Heart right ventricle (tissue), 16 donors: ENCODE measurements at regions not wholly inside any gene's neighbourhood (a gene's known extent, or its start where the extent isn't known, plus 50 kb on each side); places are given as distances from the start of the nearest gene placed in this dataset.
"Not testable (repeated sequence)": the region's sequence is repeated elsewhere in the genome, so short reads cannot be mapped to it uniquely, and the experiment has no call there.

ENCODE experiments used
- ATAC-seq, 8 donors: fragments of 200-7000 bp; cut with Tn5 transposase; one replicate each; pipeline ENCODE4 v1.9.1; 2020; ENCODE audit warnings: mild to moderate bottlenecking in 8 of 8, moderate library complexity in 8 of 8, moderate number of reproducible peaks in 1 of 8
- DNase-seq, 2 donors: peaks; one replicate each; pipeline ENCODE4 v3.0.0-alpha.2; 2020
- H3K27ac ChIP-seq, 10 donors: fragments of 200-600 bp; sonication (generic) in 2 of 10; one replicate each; pipeline versions ENCODE4 v1.5.0 to v1.8.0; 2020 to 2022; ENCODE audit warnings: mild to moderate bottlenecking in 3 of 10
- H3K27me3 ChIP-seq, 7 donors: fragments of 200-600 bp; one replicate each; pipeline ENCODE4 v1.8.0; 2021 to 2022; ENCODE audit warnings: mild to moderate bottlenecking in 2 of 7
- H3K36me3 ChIP-seq, 9 donors: fragments of 200-600 bp; sonication (generic) in 1 of 9; one replicate each; pipeline versions ENCODE4 v1.5.0 to v1.8.0; 2020 to 2022; ENCODE audit warnings: mild to moderate bottlenecking in 2 of 9
- H3K4me1 ChIP-seq, 9 donors: fragments of 200-600 bp; sonication (generic) in 1 of 9; one replicate each; pipeline versions ENCODE4 v1.5.0 to v1.8.0; 2020 to 2022; ENCODE audit warnings: mild to moderate bottlenecking in 4 of 9
- H3K4me3 ChIP-seq, 10 donors: fragments of 200-600 bp; sonication (generic) in 2 of 10; one replicate each; pipeline versions ENCODE4 v1.5.0 to v1.8.0; 2020 to 2022; ENCODE audit warnings: mild to moderate bottlenecking in 7 of 10, moderate library complexity in 2 of 10
- H3K9me3 ChIP-seq, 11 donors: fragments of 200-600 bp in 10 of 11; sonication (generic) in 2 of 11; one replicate each; pipeline versions ENCODE4 v1.5.0 to v1.8.0; 2013 to 2022; ENCODE audit warnings: mild to moderate bottlenecking in 2 of 11, control low read depth in 1 of 11, moderate library complexity in 1 of 11
- WGBS, 2 donors: extraction: QIAGEN DNeasy Blood & Tissue Kit; methylation state at CpG; one replicate each; pipeline ENCODE4 v1.1.7; 2013; ENCODE audit warnings: inconsistent platforms in 1 of 2; 5-methylcytosine and 5-hydroxymethylcytosine counted together
- intact Hi-C, 10 donors: fragments of 100-400 bp; cut with DNase I; formaldehyde crosslinking; loops; one replicate each; pipeline versions ENCODE4 v1.11.1 to v1.14.2; 2022
- TF ChIP-seq, protein P1 (sequence below), 9 donors: fragments of 200-600 bp; sonication (generic) in 2 of 9; IDR thresholded peaks; one replicate each; pipeline versions ENCODE4 v1.5.0 to v1.8.0; 2021 to 2022; ENCODE audit warnings: antibody characterized with exemption in 9 of 9, mild to moderate bottlenecking in 5 of 9, moderate library complexity in 1 of 9
- donor health status: Arrhythmogenic right ventricular cardiomyopathy.
- donor health status: ischemic (EF 13 %, LVEDD 7.1; RV severe dilation, severe dysfunction).
- donor health status: healthy with polysubstance abuse.
- donor health status: DM: no; HTN: yes; CAD: no.
- donor health status: DM: no; HTN: no; CAD: no.
- donor health status: ischemic (EF 25% LVEDD 6.9; RV normal size, moderate dysfunction).
- donor health status: ischemic (EF 25% LVEDD 5.7; RV mildly dilated, moderate dysfunction).
- donor health status: healthy.
- donor health status: DM: yes; HTN: yes; CAD: no.
- donor health status: Ischemic cardiomyopathy.
- donor health status: ischemic (EF 35%, LVEDD 5.7; RV mildly dilated, moderate dysfunction).
- donor health status: nonischemic (EF 11% LVEDD 7.7; RV severe dilation, severe dysfunction).
- donor health status: DM: yes; HTN: yes; CAD: no.
- donor health status: PGD.
- donor health status: ischemic (EF 29% LVEDD 5.4; RV normal size, mild dysfunction).
- donor health status: nonischemic (EF 23%, LVEDD 6.1; RV moderate dilation, normal function).

DNA sequence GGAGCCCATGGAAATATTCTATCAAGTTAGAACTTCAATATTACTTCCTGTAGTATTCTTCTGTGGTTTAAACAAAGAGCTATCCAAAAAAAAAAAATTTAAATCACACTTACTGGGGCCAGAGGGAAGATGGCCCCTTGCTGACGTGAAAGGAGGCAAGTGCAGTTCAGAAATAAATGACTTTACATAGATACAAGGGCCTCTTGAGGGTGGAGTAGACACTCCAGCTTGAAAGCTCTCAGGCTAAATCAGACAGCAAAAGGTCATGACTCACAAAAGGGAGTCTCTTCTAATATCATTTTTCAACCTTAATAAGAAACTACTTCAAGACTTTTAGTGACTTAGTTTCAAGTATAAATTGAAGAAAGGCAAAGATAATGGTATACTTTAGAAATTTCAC lies 1160.3 kb downstream of the FAM181B start:
- Histone ChIP-seq H3K9me3 (no peaks in the 10 kb centered on the region), H3K4me3 (no peak overlapping the region), H3K27me3 (no peaks in the 10 kb centered on the region), H3K27ac (no peak overlapping the region), H3K4me1 (no peaks in the 10 kb centered on the region), H3K36me3 (no peaks in the 10 kb centered on the region)
- WGBS, 2 donors, result 39 to 53% methylated on average over 1 of the region's 1 CpG
- ATAC-seq (no peak), DNase-seq (no peak)
- intact Hi-C loops, result no loop called here
- TF ChIP-seq, protein P1, sequence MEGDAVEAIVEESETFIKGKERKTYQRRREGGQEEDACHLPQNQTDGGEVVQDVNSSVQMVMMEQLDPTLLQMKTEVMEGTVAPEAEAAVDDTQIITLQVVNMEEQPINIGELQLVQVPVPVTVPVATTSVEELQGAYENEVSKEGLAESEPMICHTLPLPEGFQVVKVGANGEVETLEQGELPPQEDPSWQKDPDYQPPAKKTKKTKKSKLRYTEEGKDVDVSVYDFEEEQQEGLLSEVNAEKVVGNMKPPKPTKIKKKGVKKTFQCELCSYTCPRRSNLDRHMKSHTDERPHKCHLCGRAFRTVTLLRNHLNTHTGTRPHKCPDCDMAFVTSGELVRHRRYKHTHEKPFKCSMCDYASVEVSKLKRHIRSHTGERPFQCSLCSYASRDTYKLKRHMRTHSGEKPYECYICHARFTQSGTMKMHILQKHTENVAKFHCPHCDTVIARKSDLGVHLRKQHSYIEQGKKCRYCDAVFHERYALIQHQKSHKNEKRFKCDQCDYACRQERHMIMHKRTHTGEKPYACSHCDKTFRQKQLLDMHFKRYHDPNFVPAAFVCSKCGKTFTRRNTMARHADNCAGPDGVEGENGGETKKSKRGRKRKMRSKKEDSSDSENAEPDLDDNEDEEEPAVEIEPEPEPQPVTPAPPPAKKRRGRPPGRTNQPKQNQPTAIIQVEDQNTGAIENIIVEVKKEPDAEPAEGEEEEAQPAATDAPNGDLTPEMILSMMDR (IDR thresholded peaks at IDR 0.05), result no peak

DNA sequence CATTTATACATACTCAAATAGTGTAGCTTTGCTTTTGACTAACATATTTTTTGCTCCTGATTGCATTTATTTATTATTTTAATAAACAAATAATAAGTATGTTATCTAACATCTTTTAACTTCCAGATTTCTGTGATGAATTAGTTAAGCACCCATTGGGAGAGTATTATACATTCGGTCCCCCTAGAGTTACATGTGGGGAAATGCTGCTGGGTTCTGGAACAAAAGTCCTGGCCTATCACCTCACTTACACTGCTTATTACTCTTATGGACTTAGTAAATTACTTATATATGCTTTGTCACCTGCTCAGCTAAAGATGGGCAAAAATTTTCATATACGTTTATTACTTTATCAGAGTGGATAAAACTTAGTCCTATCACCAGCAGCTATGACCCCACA lies 1163.0 kb downstream of the FAM181B start:
- Histone ChIP-seq H3K9me3 (no peaks in the 10 kb centered on the region), H3K4me1 (no peaks in the 10 kb centered on the region), H3K27ac (no peak overlapping the region), H3K4me3 (no peak overlapping the region), H3K36me3 (no peaks in the 10 kb centered on the region), H3K27me3 (no peaks in the 10 kb centered on the region)
- WGBS, 2 donors, result 74 to 79% methylated on average over 2 of the region's 2 CpGs
- ATAC-seq (no peak), DNase-seq (no peak)
- intact Hi-C loops, result no loop called here
- TF ChIP-seq, protein P1 (IDR thresholded peaks at IDR 0.05), result no peak

DNA sequence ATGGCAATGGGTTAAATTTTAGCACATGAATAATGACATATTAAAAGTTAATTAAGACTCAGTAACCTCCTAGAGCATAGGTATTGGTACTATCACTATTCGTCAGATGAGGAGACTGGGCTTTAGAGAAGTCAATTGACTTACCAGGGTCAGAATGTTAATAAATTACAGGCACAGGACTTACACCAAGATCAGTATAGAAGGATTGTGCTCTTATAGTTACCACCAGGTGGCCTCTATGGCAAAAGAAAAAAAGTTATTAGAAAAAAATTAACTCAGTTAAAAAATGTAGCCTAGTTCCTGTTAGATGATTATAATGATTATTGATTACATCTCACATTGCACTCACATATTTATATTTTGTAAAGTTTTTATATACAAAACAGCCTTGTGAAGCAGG lies 1163.7 kb downstream of the FAM181B start:
- Histone ChIP-seq H3K4me3 (no peak overlapping the region), H3K27ac (no peak overlapping the region), H3K27me3 (no peaks in the 10 kb centered on the region), H3K9me3 (no peaks in the 10 kb centered on the region), H3K36me3 (no peaks in the 10 kb centered on the region), H3K4me1 (no peaks in the 10 kb centered on the region)
- TF ChIP-seq, protein P1 (IDR thresholded peaks at IDR 0.05), result no peak
- intact Hi-C loops, result no loop called here
- ATAC-seq, result no peak
- 45 to 97% methylated on average over 1 of the region's 1 CpG for WGBS, 2 donors
- no peak for DNase-seq

DNA sequence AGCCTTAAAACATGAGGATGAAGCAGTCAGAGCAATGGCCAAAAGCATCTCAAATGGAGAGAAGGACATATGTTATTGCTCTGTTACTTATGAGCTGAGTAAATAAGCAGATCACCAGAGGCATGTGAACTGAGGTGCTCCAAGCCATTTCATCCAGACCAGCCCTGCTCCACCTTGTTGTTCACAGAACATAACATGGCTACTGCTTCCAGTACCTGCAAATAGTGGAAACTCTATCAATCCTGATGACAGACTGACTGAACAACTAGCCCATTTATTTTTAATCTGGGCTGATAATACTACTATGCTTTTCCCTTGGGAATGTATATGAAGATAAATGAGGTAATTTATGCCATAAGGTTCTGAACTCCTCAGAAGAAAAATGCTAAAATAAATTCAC lies 1164.7 kb downstream of the FAM181B start:
- Histone ChIP-seq H3K4me3 (no peak overlapping the region), H3K36me3 (no peaks in the 10 kb centered on the region), H3K9me3 (no peaks in the 10 kb centered on the region), H3K4me1 (no peaks in the 10 kb centered on the region), H3K27me3 (no peaks in the 10 kb centered on the region), H3K27ac (no peak overlapping the region)
- TF ChIP-seq, protein P1 (IDR thresholded peaks at IDR 0.05), result no peak
- DNase-seq (no peak), ATAC-seq (no peak)
- intact Hi-C loops, result no loop called here

DNA sequence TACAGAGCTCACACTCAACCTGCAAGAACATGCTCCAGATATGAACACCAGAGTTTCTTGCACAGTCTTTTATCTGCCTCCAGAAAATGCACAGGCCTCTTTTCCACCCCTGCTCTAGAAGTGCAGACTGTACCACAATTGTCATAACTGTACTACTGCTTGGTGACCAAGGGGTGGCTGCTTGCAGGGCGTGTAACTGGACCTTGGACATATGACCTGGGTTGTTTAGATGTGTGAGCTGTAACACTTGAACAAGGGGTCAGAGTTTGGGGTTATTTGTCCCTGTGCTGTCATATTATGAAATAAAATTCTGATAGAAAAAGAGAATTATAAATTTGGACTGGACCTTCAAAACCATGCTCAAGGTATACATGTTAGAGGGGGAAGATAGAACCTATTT lies 1185.5 kb downstream of the FAM181B start:
- H3K27ac ChIP-seq, result no peak overlapping the region
- H3K36me3 ChIP-seq, result no peaks in the 10 kb centered on the region
- no peaks in the 10 kb centered on the region for H3K27me3 ChIP-seq
- H3K9me3 ChIP-seq, result no peaks in the 10 kb centered on the region
- TF ChIP-seq, protein P1 (IDR thresholded peaks at IDR 0.05), result no peak
- ATAC-seq (no peak), DNase-seq (no peak)
- H3K4me1 ChIP-seq, result no peaks in the 10 kb centered on the region
- intact Hi-C loops, result no loop called here
- H3K4me3 ChIP-seq, result no peak overlapping the region
- WGBS, 2 donors, result 81% methylated on average over 1 of the region's 1 CpG

DNA sequence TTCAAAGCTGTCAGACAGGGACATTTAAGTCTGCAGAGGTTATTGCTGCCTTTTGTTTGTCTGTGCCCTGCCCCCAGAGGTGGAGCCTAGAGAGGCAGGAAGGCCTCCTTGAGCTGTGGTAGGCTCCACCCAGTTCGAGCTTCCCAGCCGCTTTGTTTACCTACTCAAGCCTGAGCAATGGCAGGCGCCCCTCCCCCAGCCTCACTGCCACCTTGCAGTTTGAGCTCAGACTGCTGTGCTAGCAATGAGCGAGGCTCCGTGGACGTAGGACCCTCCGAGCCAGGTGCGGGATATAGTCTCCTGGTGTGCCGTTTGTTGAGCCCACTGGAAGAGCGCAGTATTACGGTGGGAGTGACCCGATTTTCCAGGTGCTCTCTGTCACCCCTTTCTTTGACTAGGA lies 1193.9 kb downstream of the FAM181B start:
- H3K27ac ChIP-seq, H3K9me3 ChIP-seq, intact Hi-C loops, H3K36me3 ChIP-seq, H3K4me3 ChIP-seq, ATAC-seq, H3K4me1 ChIP-seq, DNase-seq, H3K27me3 ChIP-seq: not testable (repeated sequence)
- 90 to 95% methylated on average over 12 of the region's 12 CpGs for WGBS, 2 donors
